NCI-H510A (cell line): ENCODE measurements at regions not wholly inside any gene's neighbourhood (a gene's known extent, or its start where the extent isn't known, plus 50 kb on each side); places are given as distances from the start of the nearest gene placed in this dataset.

Experiments used
- DNase-seq: peaks from one replicate; lab custom pipeline; 2025; lab: John Stamatoyannopoulos, UW

GRCh38 chr4:67229148-67229547 lies 316.2 kb downstream of the CENPC start:
- no peak for DNase-seq

- DNase-seq = no peak
Observed at GRCh38 chr4:67220861-67221260, 324.4 kb downstream of the CENPC start.

- no peak for DNase-seq
Observed at GRCh38 chr4:67218883-67219282, 326.4 kb downstream of the CENPC start.

GRCh38 chr4:67207941-67208441 lies 337.3 kb downstream of the CENPC start:
- no peak for DNase-seq

- peak; percentile 32 for DNase-seq
Observed at GRCh38 chr4:67204441-67204840, 340.9 kb downstream of the CENPC start.

- DNase-seq = no peak
Observed at GRCh38 chr4:67201334-67201733, 344.0 kb downstream of the CENPC start.

- DNase-seq = peak; percentile 1
Observed at GRCh38 chr4:67198727-67199126, 346.6 kb downstream of the CENPC start.

GRCh38 chr4:67167849-67168248 lies 377.5 kb downstream of the CENPC start:
- DNase-seq = no peak

- no peak for DNase-seq
Observed at GRCh38 chr4:67162690-67163089, 382.6 kb downstream of the CENPC start.

GRCh38 chr4:67161311-67161710 lies 384.0 kb downstream of the CENPC start:
- DNase-seq = no peak

GRCh38 chr4:67160394-67160793 lies 384.9 kb downstream of the CENPC start:
- DNase-seq = no peak

GRCh38 chr4:67158666-67159065 lies 386.6 kb downstream of the CENPC start:
- DNase-seq = no peak

- DNase-seq = peak; percentile 65
Observed at GRCh38 chr4:67152976-67153375, 392.3 kb downstream of the CENPC start.

- no peak for DNase-seq
Observed at GRCh38 chr4:67151376-67152343, 393.6 kb downstream of the CENPC start.

GRCh38 chr4:67141586-67141985 lies 403.7 kb downstream of the CENPC start:
- DNase-seq = no peak

- DNase-seq = no peak
Observed at GRCh38 chr4:67134616-67135015, 410.7 kb downstream of the CENPC start.

GRCh38 chr4:67133162-67133561 lies 412.1 kb downstream of the CENPC start:
- no peak for DNase-seq

GRCh38 chr4:67131224-67131623 lies 414.1 kb downstream of the CENPC start:
- no peak for DNase-seq

- no peak for DNase-seq
Observed at GRCh38 chr4:67130411-67130810, 414.9 kb downstream of the CENPC start.

- DNase-seq = no peak
Observed at GRCh38 chr4:67126570-67126969, 418.7 kb downstream of the CENPC start.

GRCh38 chr4:67125636-67126514 lies 419.4 kb downstream of the CENPC start:
- no peak for DNase-seq

- no peak for DNase-seq
Observed at GRCh38 chr4:67124716-67125115, 420.6 kb downstream of the CENPC start.

GRCh38 chr4:67122029-67122428 lies 423.3 kb downstream of the CENPC start:
- DNase-seq = no peak
